Peyer's patch (tissue), 4 donors: ENCODE measurements at regions not wholly inside any gene's neighbourhood (a gene's known extent, or its start where the extent isn't known, plus 50 kb on each side); places are given as distances from the start of the nearest gene placed in this dataset.

Source experiments
- CTCF ChIP-seq, 6 experiments: fragments of 450-650 bp in 4 of 6; fragments of 200-600 bp in 2 of 6; sonication (generic) in 1 of 6; IDR thresholded peaks; one replicate each; pipeline ENCODE4 v1.5.1; 2017 to 2019; ENCODE audit warnings: antibody characterized with exemption in 6 of 6, mild to moderate bottlenecking in 3 of 6, moderate library complexity in 1 of 6
- POLR2A ChIP-seq, 2 donors: fragments of 450-650 bp; IDR thresholded peaks; one replicate each; pipeline ENCODE4 v1.5.1; 2017; ENCODE audit warnings: antibody characterized with exemption in 2 of 2, mild to moderate bottlenecking in 2 of 2, moderate library complexity in 2 of 2

- TF ChIP-seq CTCF (IDR thresholded peaks at IDR 0.05) (no peak), POLR2A (IDR thresholded peaks at IDR 0.05) (no peak)
Measured at GRCh38 chr5:39619168-39619818, 194.5 kb upstream of the DAB2 start.
